NCI-H510A treated with DMSO at 0.1 percent for 48 hours (cell line): ENCODE measurements at regions not wholly inside any gene's neighbourhood (a gene's known extent, or its start where the extent isn't known, plus 50 kb on each side); places are given as distances from the start of the nearest gene placed in this dataset.

Source experiments
- DNase-seq: peaks from one replicate; lab custom pipeline; 2025; lab: John Stamatoyannopoulos, UW

GRCh38 chr9:85428230-85428629, 313.5 kb downstream of the AGTPBP1 start:
- DNase-seq: no peak

DNA sequence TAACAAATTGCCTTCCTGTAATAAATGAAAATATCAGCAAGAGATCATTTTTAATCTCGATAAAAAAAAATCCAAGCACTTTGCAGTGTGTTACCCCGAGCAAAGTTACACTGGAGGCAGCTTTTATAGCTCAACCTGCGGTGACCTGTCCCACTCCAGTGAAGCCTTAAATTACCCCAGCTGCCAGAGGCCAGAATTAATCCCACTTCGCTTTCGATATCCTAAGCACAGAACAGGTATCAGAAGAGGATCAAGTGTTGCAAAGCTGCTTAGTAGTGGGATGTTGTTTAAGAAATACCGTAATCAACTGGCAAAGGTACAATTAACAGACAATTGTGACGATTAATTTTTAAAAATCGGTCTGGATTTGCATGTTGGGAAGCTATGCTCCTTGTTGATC, 314.0 kb downstream of the AGTPBP1 start:
- DNase-seq: no peak

- peak; percentile 50 for DNase-seq
Measured at GRCh38 chr9:85425153-85425611, 316.6 kb downstream of the AGTPBP1 start.

DNA sequence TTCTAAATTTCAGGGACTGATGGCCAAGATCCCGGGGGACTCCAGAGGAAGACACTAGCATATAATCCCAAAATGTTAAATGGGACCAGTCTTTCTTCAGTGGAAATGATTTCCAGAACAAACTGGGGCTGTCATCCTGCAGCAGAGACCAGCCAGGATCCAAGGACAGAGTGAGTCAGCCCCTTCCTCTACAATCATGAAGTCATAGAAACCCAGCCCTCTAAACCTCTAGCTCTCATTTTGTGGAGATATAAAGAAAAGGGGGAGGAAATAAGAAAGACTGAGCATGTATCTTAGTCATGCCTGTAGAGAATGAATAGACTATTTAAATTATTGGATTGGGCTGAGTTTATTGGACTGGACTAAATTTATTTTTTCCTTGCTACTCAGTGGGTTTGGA, 318.3 kb downstream of the AGTPBP1 start:
- DNase-seq: no peak

DNA sequence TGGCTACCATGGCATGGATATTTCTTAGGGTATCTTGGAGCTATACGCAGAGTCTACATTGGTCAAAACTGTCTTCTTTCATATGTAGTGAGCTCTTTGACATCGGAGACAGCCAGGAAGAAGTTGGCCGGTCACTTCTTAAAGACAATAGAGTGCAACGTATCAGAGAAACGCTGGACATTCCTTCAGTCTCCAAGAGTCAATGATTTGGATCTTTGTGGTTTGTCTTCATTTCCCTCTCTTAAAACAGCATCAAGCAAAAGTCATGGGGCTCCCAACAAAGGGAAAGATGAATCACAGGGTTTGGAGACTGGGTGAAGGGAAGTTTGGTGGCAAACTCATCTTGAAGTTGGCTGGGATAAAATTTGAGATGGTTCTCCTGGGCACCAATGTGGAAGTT, 320.1 kb downstream of the AGTPBP1 start:
- DNase-seq: no peak

GRCh38 chr9:85420750-85421149, 321.0 kb downstream of the AGTPBP1 start:
- no peak for DNase-seq

GRCh38 chr9:85417674-85418073, 324.1 kb downstream of the AGTPBP1 start:
- no peak for DNase-seq

GRCh38 chr9:85416715-85417114, 325.0 kb downstream of the AGTPBP1 start:
- DNase-seq: no peak

DNA sequence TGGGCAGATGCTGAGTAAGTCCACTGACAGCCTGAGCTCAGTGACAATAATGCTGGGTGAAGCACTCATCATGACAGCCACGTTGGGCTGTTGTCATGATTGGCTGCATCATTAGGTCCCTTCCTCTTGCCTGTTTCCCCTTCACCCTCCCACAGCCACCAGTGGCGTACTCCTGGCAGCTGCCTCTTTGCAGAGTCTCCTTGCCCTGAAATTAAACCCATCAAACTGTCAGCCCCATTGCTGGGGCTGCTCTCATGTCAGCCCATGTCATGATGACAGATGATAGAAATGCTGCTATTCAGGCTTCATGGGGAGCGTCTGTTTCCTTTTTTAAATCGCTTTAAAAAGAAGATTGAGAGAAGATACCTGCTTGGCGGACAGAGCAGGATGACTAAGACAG, 327.4 kb downstream of the AGTPBP1 start:
- DNase-seq: no peak

- DNase-seq: no peak
Measured at GRCh38 chr9:85408494-85408893, 333.3 kb downstream of the AGTPBP1 start.

GRCh38 chr9:85405566-85405950, 336.2 kb downstream of the AGTPBP1 start:
- no peak for DNase-seq

- DNase-seq: no peak
Measured at GRCh38 chr9:85404911-85405565, 336.7 kb downstream of the AGTPBP1 start.

DNA sequence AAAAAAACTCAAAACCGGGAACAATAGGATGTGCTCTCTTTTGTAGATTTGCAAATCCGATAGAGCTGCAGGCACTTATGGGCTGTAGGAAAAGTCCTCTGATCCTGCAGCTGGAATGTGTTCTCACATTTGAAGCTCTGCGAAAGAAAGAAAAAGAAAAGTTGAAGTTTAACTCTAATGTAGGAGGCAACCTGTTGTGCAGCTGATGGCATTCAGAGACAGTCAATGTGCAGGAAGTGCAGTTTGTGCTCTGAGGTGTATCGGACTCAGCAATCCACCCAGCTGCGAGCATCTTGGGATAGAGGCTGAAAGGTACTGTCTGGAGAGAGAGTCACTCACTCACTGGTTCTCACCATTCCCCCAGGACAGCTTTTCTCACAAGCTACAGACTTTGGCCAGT, 339.2 kb downstream of the AGTPBP1 start:
- no peak for DNase-seq

- DNase-seq: no peak
Measured at GRCh38 chr9:85401998-85402397, 339.8 kb downstream of the AGTPBP1 start.

GRCh38 chr9:85397005-85397404, 344.7 kb downstream of the AGTPBP1 start:
- DNase-seq: no peak

- DNase-seq: no peak
Measured at GRCh38 chr9:85392260-85392659, 349.5 kb downstream of the AGTPBP1 start.

DNA sequence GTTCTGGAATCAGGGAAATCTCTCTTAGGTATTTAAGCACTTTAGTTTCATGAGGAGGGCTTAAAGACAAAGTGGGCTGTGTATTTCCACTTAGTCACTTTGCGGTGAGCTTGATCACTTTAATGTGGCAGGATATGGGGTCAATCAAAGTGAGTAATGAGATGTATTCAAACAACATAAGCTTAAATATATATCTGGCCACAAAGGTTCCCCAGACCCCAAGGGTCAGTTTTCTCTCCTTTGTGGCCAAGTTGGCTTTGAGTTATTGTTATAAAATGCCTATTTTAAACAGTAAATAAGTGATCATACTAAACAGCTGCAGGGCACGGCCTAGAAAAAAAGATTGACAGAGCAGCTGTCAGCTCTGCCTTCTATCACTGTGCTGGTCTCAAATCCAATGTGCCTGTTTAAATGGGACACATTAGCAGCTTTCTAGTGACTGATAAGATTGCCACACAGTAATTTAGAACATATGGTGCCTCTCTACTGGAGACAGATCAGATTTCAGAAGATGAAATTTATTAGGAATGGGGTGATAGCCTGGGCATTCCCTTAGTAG, 363.9 kb downstream of the AGTPBP1 start:
- DNase-seq: no peak

DNA sequence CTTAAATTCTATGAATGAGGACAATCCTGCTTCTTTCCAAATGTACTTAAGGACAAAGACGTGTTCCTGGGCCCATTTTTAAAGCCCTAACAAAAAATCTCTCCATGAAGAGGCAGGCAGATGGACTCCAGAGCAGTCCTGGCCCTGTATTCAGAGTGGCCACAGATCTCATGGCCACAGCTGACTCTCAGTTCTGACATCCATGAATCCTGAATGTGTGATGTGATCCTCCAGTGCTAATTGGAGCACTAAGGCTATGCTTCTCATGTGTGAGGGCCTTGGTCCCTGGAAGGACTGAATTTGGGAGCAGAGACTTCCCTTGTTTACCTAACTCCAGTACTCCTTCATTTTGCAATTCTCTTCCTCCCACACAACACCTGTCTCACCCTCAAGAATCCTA, 373.0 kb downstream of the AGTPBP1 start:
- no peak for DNase-seq

GRCh38 chr9:85359161-85359560, 382.6 kb downstream of the AGTPBP1 start:
- DNase-seq: no peak

GRCh38 chr9:85349046-85349445, 392.7 kb downstream of the AGTPBP1 start:
- no peak for DNase-seq

DNA sequence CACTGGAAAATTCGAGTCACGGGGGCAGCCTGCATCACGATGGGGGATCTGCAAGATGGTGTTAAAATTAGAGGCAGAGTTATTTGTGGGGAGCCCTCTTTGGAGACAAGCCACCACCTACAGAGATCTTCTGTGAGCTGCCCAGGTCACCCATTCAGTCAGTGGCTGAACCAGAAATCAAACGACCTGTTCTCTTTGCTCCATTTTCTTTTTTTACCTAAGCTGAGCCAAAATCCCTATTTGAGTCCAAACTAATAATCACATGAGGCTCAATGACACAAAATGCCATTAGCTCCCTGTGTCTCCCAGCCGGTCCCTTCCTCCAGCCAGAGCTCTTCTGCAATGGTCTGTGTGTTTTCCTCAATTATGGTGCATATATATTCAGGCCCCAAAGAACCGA, 394.2 kb downstream of the AGTPBP1 start:
- no peak for DNase-seq

GRCh38 chr9:85344901-85345300, 396.9 kb downstream of the AGTPBP1 start:
- no peak for DNase-seq

DNA sequence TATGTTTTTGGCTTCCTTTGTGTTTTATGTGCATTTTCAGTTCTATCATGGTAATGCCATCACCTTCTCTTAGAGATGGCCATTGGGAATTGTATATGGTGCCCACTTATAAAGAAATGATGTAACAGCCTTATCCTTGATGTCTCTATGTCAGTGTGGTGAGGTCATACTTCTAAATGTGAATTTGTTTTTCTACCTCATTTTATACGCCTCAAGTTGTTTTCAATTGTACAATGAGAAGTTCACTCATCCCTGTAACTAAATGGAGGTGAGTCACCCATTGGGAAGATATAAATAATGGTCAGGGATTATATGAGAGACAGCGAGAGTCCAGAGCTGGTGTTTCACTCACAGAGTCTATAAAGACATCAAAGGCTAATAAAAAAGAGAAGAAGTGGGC, 402.4 kb downstream of the AGTPBP1 start:
- DNase-seq: no peak

DNA sequence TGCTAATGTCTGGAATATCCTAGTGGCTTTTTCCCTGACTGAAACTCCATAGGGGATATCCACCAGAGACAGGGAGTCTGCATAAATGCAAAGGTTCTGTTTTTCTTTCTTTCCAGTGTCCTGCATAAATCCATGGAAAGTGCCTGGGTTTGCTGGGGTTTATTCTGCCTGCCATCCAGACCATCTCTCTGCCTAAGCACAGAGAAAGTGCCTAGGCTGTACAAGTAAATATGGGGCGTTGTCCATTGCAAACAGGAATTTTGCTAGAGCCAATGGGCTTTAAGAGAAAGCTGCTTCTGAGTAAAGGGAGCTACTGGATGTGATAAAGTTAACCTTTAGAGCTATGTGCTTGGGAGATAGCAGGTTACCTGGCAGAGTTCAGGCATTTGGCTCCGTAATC, 407.5 kb downstream of the AGTPBP1 start:
- no peak for DNase-seq
